Muscle of leg (tissue), 3 donors: ENCODE measurements at regions not wholly inside any gene's neighbourhood (a gene's known extent, or its start where the extent isn't known, plus 50 kb on each side); places are given as distances from the start of the nearest gene placed in this dataset.
A peak's percentile ranks its signal among the peaks of the same experiment; 100 is the strongest.

ENCODE experiments used
- DNase-seq: peaks from one replicate; pipeline ENCODE4 v3.0.0; 2013
- H3K27ac ChIP-seq: one replicate; pipeline ENCODE4 v1.5.1; 2013; ENCODE audit warnings: mild to moderate bottlenecking, low read length, control low read depth
- H3K27me3 ChIP-seq: one replicate; pipeline ENCODE4 v1.6.1; 2013; ENCODE audit warnings: low read length; ENCODE audit not compliant: control insufficient read depth, insufficient read depth
- H3K36me3 ChIP-seq: one replicate; pipeline ENCODE4 v1.6.1; 2013; ENCODE audit warnings: low read length; ENCODE audit not compliant: control insufficient read depth, insufficient read depth
- H3K4me1 ChIP-seq: one replicate; pipeline ENCODE4 v1.6.1; 2013; ENCODE audit warnings: low read length; ENCODE audit not compliant: control insufficient read depth, insufficient read depth
- H3K4me3 ChIP-seq: one replicate; pipeline ENCODE4 v1.5.1; 2013; ENCODE audit warnings: low read length, control low read depth
- H3K9me3 ChIP-seq: replicated peaks from 2 replicates; pipeline ENCODE4 v1.6.1; 2013; ENCODE audit warnings: low read depth, low read length; ENCODE audit not compliant: control insufficient read depth
- WGBS: methylation state at CpG from one replicate; pipeline ENCODE4 v1.1.5; 2013; ENCODE audit warnings: missing lambda C conversion rate; ENCODE audit not compliant: insufficient coverage; 5-methylcytosine and 5-hydroxymethylcytosine counted together

- no peak for DNase-seq
- Histone ChIP-seq H3K27ac (no peak overlapping the region), H3K4me3 (no peak overlapping the region), H3K27me3 (no peaks in the 10 kb centered on the region), H3K36me3 (no peaks in the 10 kb centered on the region), H3K9me3 (no peaks in the 10 kb centered on the region), H3K4me1 (no peaks in the 10 kb centered on the region)
- WGBS: 67% methylated on average over 1 of the region's 1 CpG
Observed at GRCh38 chr4:14053291-14053690, 425.8 kb upstream of the BOD1L1 start.

GRCh38 chr4:14054391-14054790, 426.9 kb upstream of the BOD1L1 start:
- peak; percentile 5 for DNase-seq

GRCh38 chr4:14059006-14059405, 431.5 kb upstream of the BOD1L1 start:
- WGBS: 33% methylated on average over 1 of the region's 4 CpGs
- no peaks in the 10 kb centered on the region for H3K4me1 ChIP-seq
- no peak overlapping the region for H3K4me3 ChIP-seq
- no peaks in the 10 kb centered on the region for H3K36me3 ChIP-seq
- no peaks in the 10 kb centered on the region for H3K9me3 ChIP-seq
- DNase-seq: no peak
- no peak overlapping the region for H3K27ac ChIP-seq
- H3K27me3 ChIP-seq: no peaks in the 10 kb centered on the region

More at GRCh38 chr4:14054391-14054790, 426.9 kb upstream of the BOD1L1 start:
- Histone ChIP-seq H3K27me3 (no peaks in the 10 kb centered on the region), H3K4me1 (no peaks in the 10 kb centered on the region), H3K9me3 (no peaks in the 10 kb centered on the region), H3K27ac (no peak overlapping the region), H3K4me3 (no peak overlapping the region), H3K36me3 (no peaks in the 10 kb centered on the region)
- WGBS: no CpG with 5 or more reads among the region's 1 CpG

GRCh38 chr4:14064984-14065383, 437.5 kb upstream of the BOD1L1 start:
- Histone ChIP-seq H3K4me1 (no peaks in the 10 kb centered on the region), H3K4me3 (no peak overlapping the region), H3K36me3 (no peaks in the 10 kb centered on the region), H3K9me3 (no peaks in the 10 kb centered on the region), H3K27ac (no peak overlapping the region), H3K27me3 (no peaks in the 10 kb centered on the region)
- no CpG with 5 or more reads among the region's 2 CpGs for WGBS
- DNase-seq: no peak

GRCh38 chr4:14065406-14065805, 437.9 kb upstream of the BOD1L1 start:
- no peaks in the 10 kb centered on the region for H3K9me3 ChIP-seq
- no peaks in the 10 kb centered on the region for H3K4me1 ChIP-seq
- 97% methylated on average over 3 of the region's 5 CpGs for WGBS
- no peak overlapping the region for H3K4me3 ChIP-seq
- H3K27ac ChIP-seq: no peak overlapping the region
- no peaks in the 10 kb centered on the region for H3K36me3 ChIP-seq
- no peak for DNase-seq
- no peaks in the 10 kb centered on the region for H3K27me3 ChIP-seq

GRCh38 chr4:14066979-14067378, 439.5 kb upstream of the BOD1L1 start:
- H3K4me1 ChIP-seq: no peaks in the 10 kb centered on the region
- 78% methylated on average over 1 of the region's 1 CpG for WGBS
- no peak overlapping the region for H3K4me3 ChIP-seq
- H3K9me3 ChIP-seq: peaks cover 4% of the 10 kb centered on the region
- H3K27me3 ChIP-seq: no peaks in the 10 kb centered on the region
- no peaks in the 10 kb centered on the region for H3K36me3 ChIP-seq
- no peak for DNase-seq
- no peak overlapping the region for H3K27ac ChIP-seq

- DNase-seq: no peak
- WGBS: 48% methylated on average over 2 of the region's 4 CpGs
Observed at GRCh38 chr4:14069886-14070285, 442.4 kb upstream of the BOD1L1 start.

GRCh38 chr4:14070289-14070880, 442.9 kb upstream of the BOD1L1 start:
- no peaks in the 10 kb centered on the region for H3K4me1 ChIP-seq
- H3K9me3 ChIP-seq: peaks cover 17% of the 10 kb centered on the region
- H3K27ac ChIP-seq: no peak overlapping the region
- WGBS: no CpG with 5 or more reads among the region's 5 CpGs
- DNase-seq: no peak
- H3K4me3 ChIP-seq: no peak overlapping the region
- no peaks in the 10 kb centered on the region for H3K36me3 ChIP-seq
- no peaks in the 10 kb centered on the region for H3K27me3 ChIP-seq

More at GRCh38 chr4:14069886-14070285, 442.4 kb upstream of the BOD1L1 start:
- no peak overlapping the region for H3K4me3 ChIP-seq
- H3K36me3 ChIP-seq: no peaks in the 10 kb centered on the region
- peaks cover 15% of the 10 kb centered on the region for H3K9me3 ChIP-seq
- no peaks in the 10 kb centered on the region for H3K4me1 ChIP-seq
- no peaks in the 10 kb centered on the region for H3K27me3 ChIP-seq
- no peak overlapping the region for H3K27ac ChIP-seq

GRCh38 chr4:14072506-14072905, 445.0 kb upstream of the BOD1L1 start:
- no peak overlapping the region for H3K4me3 ChIP-seq
- no peak overlapping the region for H3K27ac ChIP-seq
- no peak for DNase-seq
- H3K9me3 ChIP-seq: peaks cover 19% of the 10 kb centered on the region
- no peaks in the 10 kb centered on the region for H3K4me1 ChIP-seq
- H3K36me3 ChIP-seq: no peaks in the 10 kb centered on the region
- no peaks in the 10 kb centered on the region for H3K27me3 ChIP-seq

- Histone ChIP-seq H3K36me3 (no peaks in the 10 kb centered on the region), H3K9me3 (peaks cover 15% of the 10 kb centered on the region), H3K27me3 (no peaks in the 10 kb centered on the region), H3K4me1 (no peaks in the 10 kb centered on the region), H3K27ac (no peak overlapping the region), H3K4me3 (no peak overlapping the region)
- DNase-seq: peak; percentile 2
- no CpG with 5 or more reads among the region's 3 CpGs for WGBS
Observed at GRCh38 chr4:14076776-14077175, 449.3 kb upstream of the BOD1L1 start.

GRCh38 chr4:14078326-14078725, 450.8 kb upstream of the BOD1L1 start:
- no peak overlapping the region for H3K4me3 ChIP-seq
- H3K27ac ChIP-seq: no peak overlapping the region
- H3K36me3 ChIP-seq: no peaks in the 10 kb centered on the region
- H3K4me1 ChIP-seq: no peaks in the 10 kb centered on the region
- DNase-seq: no peak
- 100% methylated on average over 1 of the region's 3 CpGs for WGBS
- peaks cover 4% of the 10 kb centered on the region for H3K9me3 ChIP-seq
- H3K27me3 ChIP-seq: no peaks in the 10 kb centered on the region
